Liver (tissue), 3 donors: ENCODE measurements at regions not wholly inside any gene's neighbourhood (a gene's known extent, or its start where the extent isn't known, plus 50 kb on each side); places are given as distances from the start of the nearest gene placed in this dataset.

Source experiments
- EGR1 ChIP-seq, 2 donors: IDR thresholded peaks; 2 replicates each; pipeline ENCODE4 v1.6.1; 2016 to 2018; ENCODE audit warnings: antibody characterized with exemption in 2 of 2, low read depth in 2 of 2
- FOXA1 ChIP-seq: IDR thresholded peaks from 2 replicates; pipeline ENCODE4 v1.6.1; 2016; ENCODE audit warnings: antibody characterized with exemption
- GABPA ChIP-seq, 2 donors: IDR thresholded peaks in 1 of 2; conservative IDR thresholded peaks in 1 of 2; 2 replicates each; pipeline ENCODE4 v1.6.1; 2016; ENCODE audit warnings: antibody characterized with exemption in 2 of 2, mild to moderate bottlenecking in 1 of 2, moderate library complexity in 1 of 2
- JUND ChIP-seq, 2 donors: IDR thresholded peaks; 2 replicates each; pipeline ENCODE4 v1.6.1; 2016; ENCODE audit warnings: antibody characterized with exemption in 2 of 2
- RAD21 ChIP-seq, 2 donors: IDR thresholded peaks; 2 replicates each; pipeline ENCODE4 v1.6.1; 2016; ENCODE audit warnings: antibody characterized with exemption in 2 of 2, mild to moderate bottlenecking in 2 of 2
- SP1 ChIP-seq: IDR thresholded peaks from 2 replicates; pipeline ENCODE4 v1.6.1; 2018; ENCODE audit warnings: antibody characterized with exemption, mild to moderate bottlenecking
- TAF1 ChIP-seq: conservative IDR thresholded peaks from 2 replicates; pipeline ENCODE4 v1.6.1; 2016; ENCODE audit warnings: antibody characterized with exemption, mild to moderate bottlenecking
- TF ChIP-seq, protein P1 (sequence below): fragments of 150-350 bp; IDR thresholded peaks from 2 replicates; pipeline ENCODE4 v1.5.1; 2017; ENCODE audit warnings: improper control_type of control experiment, low read depth, low read length; ENCODE audit not compliant: missing input control
- TF ChIP-seq, protein P2 (sequence below): IDR thresholded peaks from 2 replicates; pipeline ENCODE4 v1.6.1; 2016; ENCODE audit warnings: antibody characterized with exemption
- TF ChIP-seq, protein P3 (sequence below): IDR thresholded peaks from 2 replicates; pipeline ENCODE4 v1.6.1; 2016; ENCODE audit warnings: antibody characterized with exemption
- TF ChIP-seq, protein P4 (sequence below): IDR thresholded peaks from 2 replicates; pipeline ENCODE4 v1.6.1; 2016; ENCODE audit warnings: antibody characterized with exemption
- TF ChIP-seq, protein P5 (sequence below): IDR thresholded peaks from 2 replicates; pipeline ENCODE4 v1.6.1; 2016; ENCODE audit warnings: antibody characterized with exemption, mild to moderate bottlenecking
- donor health status: healthy.
- donor health status: healthy.

DNA sequence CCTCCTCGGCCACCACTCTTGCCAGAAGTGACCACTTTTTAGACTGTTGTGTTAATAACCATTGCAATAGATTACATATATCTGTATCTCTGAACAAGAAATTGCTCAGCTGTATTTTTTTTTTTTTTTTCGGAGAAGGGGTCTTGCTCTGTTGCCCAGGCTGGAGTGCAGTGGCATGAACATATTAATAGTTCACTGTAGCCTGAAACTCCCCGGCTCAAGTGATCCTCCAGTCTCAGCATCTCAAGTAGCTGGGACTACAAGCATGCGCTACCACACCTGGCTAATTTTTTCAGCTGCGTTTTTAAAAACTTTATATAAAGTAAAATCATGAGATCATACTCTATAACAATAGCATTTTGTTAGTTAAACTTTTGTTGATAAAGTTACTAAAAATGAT is 609.0 kb downstream of the ZNF385D start:
- TF ChIP-seq, protein P1, sequence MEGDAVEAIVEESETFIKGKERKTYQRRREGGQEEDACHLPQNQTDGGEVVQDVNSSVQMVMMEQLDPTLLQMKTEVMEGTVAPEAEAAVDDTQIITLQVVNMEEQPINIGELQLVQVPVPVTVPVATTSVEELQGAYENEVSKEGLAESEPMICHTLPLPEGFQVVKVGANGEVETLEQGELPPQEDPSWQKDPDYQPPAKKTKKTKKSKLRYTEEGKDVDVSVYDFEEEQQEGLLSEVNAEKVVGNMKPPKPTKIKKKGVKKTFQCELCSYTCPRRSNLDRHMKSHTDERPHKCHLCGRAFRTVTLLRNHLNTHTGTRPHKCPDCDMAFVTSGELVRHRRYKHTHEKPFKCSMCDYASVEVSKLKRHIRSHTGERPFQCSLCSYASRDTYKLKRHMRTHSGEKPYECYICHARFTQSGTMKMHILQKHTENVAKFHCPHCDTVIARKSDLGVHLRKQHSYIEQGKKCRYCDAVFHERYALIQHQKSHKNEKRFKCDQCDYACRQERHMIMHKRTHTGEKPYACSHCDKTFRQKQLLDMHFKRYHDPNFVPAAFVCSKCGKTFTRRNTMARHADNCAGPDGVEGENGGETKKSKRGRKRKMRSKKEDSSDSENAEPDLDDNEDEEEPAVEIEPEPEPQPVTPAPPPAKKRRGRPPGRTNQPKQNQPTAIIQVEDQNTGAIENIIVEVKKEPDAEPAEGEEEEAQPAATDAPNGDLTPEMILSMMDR = no peak
- TF ChIP-seq EGR1 (IDR thresholded peaks at IDR 0.05; ENCODE audit: low read depth in 2 of 2) (no peak), FOXA1 (no peak), SP1 (no peak), TAF1 (no peak), RAD21 (IDR thresholded peaks at IDR 0.05) (no peak), JUND (IDR thresholded peaks at IDR 0.05) (no peak), GABPA (IDR thresholded peaks at IDR 0.05 in 1 of 2, conservative IDR thresholded peaks at IDR 0.05 in 1 of 2) (no peak)
- TF ChIP-seq, protein P2, sequence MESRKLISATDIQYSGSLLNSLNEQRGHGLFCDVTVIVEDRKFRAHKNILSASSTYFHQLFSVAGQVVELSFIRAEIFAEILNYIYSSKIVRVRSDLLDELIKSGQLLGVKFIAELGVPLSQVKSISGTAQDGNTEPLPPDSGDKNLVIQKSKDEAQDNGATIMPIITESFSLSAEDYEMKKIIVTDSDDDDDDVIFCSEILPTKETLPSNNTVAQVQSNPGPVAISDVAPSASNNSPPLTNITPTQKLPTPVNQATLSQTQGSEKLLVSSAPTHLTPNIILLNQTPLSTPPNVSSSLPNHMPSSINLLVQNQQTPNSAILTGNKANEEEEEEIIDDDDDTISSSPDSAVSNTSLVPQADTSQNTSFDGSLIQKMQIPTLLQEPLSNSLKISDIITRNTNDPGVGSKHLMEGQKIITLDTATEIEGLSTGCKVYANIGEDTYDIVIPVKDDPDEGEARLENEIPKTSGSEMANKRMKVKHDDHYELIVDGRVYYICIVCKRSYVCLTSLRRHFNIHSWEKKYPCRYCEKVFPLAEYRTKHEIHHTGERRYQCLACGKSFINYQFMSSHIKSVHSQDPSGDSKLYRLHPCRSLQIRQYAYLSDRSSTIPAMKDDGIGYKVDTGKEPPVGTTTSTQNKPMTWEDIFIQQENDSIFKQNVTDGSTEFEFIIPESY = no peak
- TF ChIP-seq, protein P3, sequence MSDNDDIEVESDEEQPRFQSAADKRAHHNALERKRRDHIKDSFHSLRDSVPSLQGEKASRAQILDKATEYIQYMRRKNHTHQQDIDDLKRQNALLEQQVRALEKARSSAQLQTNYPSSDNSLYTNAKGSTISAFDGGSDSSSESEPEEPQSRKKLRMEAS = no peak
- TF ChIP-seq, protein P4, sequence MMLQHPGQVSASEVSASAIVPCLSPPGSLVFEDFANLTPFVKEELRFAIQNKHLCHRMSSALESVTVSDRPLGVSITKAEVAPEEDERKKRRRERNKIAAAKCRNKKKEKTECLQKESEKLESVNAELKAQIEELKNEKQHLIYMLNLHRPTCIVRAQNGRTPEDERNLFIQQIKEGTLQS = no peak
- TF ChIP-seq, protein P5, sequence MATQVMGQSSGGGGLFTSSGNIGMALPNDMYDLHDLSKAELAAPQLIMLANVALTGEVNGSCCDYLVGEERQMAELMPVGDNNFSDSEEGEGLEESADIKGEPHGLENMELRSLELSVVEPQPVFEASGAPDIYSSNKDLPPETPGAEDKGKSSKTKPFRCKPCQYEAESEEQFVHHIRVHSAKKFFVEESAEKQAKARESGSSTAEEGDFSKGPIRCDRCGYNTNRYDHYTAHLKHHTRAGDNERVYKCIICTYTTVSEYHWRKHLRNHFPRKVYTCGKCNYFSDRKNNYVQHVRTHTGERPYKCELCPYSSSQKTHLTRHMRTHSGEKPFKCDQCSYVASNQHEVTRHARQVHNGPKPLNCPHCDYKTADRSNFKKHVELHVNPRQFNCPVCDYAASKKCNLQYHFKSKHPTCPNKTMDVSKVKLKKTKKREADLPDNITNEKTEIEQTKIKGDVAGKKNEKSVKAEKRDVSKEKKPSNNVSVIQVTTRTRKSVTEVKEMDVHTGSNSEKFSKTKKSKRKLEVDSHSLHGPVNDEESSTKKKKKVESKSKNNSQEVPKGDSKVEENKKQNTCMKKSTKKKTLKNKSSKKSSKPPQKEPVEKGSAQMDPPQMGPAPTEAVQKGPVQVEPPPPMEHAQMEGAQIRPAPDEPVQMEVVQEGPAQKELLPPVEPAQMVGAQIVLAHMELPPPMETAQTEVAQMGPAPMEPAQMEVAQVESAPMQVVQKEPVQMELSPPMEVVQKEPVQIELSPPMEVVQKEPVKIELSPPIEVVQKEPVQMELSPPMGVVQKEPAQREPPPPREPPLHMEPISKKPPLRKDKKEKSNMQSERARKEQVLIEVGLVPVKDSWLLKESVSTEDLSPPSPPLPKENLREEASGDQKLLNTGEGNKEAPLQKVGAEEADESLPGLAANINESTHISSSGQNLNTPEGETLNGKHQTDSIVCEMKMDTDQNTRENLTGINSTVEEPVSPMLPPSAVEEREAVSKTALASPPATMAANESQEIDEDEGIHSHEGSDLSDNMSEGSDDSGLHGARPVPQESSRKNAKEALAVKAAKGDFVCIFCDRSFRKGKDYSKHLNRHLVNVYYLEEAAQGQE = no peak
